GM21381 (cell line): ENCODE measurements at regions not wholly inside any gene's neighbourhood (a gene's known extent, or its start where the extent isn't known, plus 50 kb on each side); places are given as distances from the start of the nearest gene placed in this dataset.

Experiments used
- ATAC-seq: cut with Tn5 transposase; IDR thresholded peaks from one replicate; pipeline ENCODE4 v1.9.1; 2021; ENCODE audit warnings: mild to moderate bottlenecking, moderate library complexity; ENCODE audit not compliant: unreplicated experiment

DNA sequence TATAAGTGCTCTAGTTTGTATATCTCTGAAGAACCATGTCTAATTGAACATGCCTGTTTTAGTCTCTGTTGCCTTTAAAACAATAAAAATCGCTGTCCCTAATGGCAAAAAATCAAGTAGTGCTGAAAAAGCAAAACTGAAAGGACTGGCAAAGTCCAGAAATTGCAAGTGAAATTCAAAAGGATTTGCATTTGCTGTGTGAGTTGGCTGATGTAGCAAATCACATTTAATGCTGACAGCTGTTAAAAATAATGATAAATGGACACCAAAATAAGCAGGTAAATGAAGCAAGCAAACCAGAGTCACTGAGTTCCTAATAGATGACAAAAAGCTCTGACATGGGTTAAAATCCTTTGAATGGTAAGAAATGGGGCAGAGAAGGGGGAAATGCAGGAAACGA is 874.1 kb downstream of the GRM8 start:
- ATAC-seq, result peak; percentile 54

DNA sequence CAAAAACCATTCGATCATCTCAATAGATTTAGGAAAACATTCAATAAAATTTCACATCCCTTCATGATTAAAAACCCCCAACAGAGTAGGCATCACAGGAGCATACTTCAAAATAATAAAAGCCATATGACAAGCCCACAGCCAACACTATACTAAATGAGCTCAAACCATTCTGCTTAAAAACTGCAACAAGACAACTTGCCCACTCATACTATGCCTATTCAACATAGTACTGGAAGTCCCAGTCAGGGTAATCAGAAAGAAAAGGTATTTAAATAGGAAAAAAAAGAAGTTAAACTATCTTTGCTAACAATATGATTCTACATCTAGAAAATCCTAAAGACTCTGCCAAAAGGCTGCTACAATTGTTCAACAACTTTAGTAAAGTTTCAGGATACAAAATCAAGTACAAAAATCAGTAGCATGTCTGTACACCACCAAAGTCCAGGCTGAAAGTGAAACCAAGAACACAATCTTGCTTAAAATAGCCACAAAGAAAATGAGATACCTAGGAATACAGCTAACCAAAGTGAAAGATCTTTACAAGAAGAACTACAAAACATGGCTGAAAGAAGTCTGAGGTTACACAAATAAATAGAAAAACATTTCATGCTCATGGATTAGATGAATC is 882.6 kb downstream of the GRM8 start:
- ATAC-seq, result peak; percentile 75

- no peak for ATAC-seq
Measured at GRCh38 chr7:126362746-126363145, 890.0 kb downstream of the GRM8 start.

DNA sequence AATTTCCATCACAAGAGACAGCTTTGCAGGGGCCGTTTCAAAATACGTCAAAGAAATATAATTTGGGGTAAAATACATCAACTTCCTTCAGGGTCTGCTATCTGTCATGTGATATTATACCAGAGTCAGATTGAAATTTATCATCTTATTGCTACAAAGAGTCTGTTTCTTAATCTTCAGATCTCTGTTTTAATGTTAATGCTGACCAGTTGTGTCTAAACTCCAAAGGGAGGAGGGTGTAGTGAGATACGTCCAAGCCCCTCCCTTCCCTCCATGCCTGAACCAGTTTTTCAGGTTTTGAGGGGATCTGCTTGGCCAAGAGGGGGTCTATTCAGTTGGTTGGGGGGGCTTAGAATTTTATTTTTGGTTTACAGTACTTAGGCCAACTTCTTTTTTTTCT is 891.6 kb downstream of the GRM8 start:
- no peak for ATAC-seq

- ATAC-seq, result no peak
Measured at GRCh38 chr7:126339813-126340212, 912.9 kb downstream of the GRM8 start.

DNA sequence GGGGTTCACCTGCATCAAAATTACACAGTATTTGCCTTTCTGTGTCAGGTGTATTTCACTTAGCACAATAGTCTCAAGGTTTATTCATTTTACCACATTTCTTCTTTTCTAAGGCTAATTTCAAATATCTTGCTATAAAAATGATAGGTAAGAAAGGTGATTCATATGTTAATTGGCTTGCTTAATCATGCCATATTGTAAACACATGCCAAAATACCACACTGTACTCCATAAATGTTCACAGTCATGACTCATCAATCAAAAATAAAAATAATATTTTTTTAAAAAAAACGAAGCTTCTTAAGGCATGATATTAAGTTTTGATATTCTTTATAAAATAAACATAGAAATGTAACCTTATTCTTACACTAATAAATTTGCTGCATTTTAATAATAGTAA is 947.1 kb downstream of the GRM8 start:
- no peak for ATAC-seq

DNA sequence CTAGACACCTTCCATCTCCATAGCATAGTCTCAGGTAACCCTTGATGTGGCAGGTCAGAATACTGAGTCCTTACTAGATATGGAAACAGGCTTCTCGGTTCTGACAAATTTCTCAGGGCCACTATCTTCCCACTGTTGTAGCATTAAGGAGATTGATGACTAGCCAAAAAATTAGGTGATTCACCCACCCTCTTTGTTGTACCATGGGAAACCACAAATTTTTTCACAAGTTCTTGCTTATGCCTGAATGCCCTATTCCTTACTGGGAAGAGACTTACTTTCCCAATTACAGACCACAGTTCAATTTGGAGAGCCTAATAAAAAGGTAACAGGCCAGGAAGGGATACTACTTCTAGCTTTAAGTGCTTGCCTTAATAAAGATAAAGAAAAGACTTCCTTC is 948.8 kb downstream of the GRM8 start:
- no peak for ATAC-seq

DNA sequence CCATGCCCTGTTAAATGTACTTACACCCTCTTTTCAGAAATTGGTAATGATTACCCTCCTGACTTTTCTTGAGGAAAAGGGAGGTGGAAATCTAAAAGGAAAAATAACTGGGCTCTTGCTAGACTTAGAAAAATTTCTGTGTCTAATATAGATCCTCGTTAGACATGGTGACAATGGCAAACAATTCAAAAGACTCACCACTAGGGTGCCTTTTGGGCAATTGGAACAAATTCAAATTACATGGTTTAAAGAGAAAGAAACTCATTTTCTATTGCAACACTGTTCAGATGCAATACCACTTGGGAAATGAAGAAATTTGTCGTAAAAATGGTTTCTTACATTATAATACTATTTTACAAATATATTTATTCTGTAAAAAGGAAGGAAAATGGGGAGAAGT is 950.1 kb downstream of the GRM8 start:
- ATAC-seq, result no peak

GRCh38 chr7:126286317-126286716 is 966.4 kb downstream of the GRM8 start:
- ATAC-seq, result no peak

DNA sequence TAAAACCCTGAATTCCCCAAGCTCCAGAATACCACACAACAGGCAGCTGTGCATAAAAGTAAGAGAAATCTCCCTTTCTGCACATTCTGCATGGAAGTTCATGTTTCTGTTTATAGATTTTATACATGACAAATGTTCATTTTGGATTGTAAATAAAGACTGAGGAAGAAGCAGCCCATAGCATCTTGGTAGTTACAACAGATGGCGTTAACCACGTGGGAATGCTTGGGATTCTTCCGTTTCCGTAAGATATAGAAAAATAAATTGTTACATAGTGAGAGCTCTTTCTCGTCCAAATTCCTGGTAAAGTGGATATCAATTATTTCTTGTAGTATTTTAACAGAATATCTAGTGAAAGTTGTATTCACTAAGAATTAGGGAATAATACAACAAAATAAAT is 1016.5 kb downstream of the GRM8 start:
- ATAC-seq, result no peak

DNA sequence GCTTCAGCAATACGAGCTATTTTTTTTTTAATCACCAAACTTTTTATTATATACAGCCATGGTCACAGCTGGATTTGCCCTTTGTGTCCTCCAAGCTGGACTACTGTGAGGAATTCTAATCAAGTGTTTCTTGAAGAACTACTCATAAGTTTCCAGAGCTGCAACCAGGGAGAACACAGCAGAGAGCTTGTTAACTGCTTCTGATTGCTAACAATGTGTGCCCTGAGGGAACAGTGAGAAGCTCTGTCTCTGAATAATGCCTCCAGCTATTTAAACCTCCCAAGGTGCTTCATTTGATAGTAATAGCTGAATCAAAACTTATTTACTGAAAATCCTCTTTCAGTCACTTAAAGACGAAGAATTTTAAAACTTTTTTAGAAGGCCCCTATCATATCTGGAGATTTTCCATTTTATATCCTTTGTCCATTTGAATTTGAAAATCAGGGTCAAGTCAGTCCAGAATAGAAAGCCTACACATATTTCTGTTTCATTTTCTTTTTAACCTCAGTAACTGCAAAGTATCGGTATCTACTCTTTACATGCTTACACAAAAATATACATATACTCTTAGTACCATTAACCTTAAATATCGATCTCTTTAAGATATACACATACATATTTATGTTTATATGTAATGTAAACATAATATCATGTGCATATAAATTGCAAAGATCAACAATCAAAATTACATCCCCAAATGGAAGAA is 1024.2 kb downstream of the GRM8 start:
- ATAC-seq, result no peak

DNA sequence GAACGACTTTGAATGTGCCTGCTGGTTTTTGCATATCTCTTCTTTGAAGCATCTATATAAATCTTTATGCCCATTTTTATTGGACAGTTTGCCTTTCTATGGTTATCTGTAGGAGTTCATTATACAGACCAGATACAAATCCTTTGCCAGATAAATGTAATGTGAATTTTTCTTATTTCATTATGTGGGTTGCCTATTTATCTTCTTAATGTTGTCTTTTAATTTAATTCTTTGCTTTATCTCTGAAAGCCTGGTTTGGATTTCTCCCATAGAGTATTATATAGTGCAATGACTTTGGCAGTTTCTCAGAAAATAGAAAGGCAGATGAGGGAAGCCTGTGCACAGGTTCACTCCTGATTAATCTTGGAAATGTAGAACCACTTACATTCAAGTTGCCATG is 1025.1 kb downstream of the GRM8 start:
- no peak for ATAC-seq

GRCh38 chr7:126227055-126227454 is 1025.7 kb downstream of the GRM8 start:
- ATAC-seq, result no peak

GRCh38 chr7:126223729-126224128 is 1029.0 kb downstream of the GRM8 start:
- no peak for ATAC-seq

DNA sequence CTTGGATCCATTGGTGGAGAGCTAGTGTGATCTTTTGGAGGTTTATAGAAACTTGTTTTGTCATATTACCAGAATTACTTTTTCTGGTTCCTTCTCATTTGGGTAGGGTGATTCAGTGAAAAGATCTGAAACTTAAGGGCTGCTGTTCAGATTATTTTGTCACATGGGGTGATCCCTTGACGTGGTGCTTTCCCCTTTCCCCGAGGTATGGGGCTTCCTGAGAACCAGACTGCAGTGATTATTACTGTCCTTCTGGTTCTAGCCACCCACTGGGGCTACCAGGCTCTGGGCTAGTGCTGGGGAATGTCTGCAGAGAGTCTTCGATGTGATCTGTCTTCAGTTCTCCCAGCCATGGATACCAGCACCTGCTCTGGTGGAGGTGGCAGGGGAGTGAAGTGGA is 1030.0 kb downstream of the GRM8 start:
- ATAC-seq, result no peak

GRCh38 chr7:126215785-126216184 is 1037.0 kb downstream of the GRM8 start:
- ATAC-seq, result no peak

GRCh38 chr7:126213876-126214275 is 1038.9 kb downstream of the GRM8 start:
- no peak for ATAC-seq

DNA sequence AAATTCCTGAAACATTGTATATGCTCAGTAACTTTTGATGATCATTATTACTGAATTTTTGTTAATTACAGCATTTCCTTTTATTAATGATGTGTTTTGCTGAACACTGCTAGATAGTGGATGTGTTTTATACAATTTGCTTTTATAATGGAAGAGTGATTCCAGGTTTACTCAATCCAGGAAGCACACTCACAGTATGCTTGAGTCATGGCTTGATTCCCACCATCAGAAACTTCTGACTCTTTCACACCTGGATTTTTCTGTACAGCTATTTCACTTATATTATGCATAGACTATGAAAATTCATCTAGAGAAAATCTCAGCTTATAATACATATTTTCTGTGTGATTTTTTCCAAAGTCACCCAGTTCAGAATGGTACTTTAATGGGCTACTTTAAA is 1040.9 kb downstream of the GRM8 start:
- ATAC-seq, result no peak

GRCh38 chr7:126210707-126211106 is 1042.0 kb downstream of the GRM8 start:
- no peak for ATAC-seq

DNA sequence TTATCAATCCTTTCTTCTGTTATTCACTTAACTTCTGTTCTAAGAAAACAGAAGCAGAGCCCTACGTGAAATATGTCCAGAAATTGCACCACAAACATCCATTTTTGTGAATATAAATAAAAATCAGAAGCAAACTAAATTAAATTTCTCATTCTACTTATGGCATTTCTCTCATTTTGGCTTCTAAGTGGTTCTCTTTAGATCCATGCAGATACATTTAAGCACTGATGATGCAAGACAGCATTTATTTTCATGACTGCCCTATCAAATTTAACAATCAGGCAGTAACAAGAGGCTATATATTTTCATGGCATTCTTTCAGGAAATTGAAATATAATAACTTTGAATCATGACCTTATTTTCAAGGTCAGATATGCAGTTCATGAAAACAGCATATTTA is 1049.6 kb downstream of the GRM8 start:
- ATAC-seq, result no peak

DNA sequence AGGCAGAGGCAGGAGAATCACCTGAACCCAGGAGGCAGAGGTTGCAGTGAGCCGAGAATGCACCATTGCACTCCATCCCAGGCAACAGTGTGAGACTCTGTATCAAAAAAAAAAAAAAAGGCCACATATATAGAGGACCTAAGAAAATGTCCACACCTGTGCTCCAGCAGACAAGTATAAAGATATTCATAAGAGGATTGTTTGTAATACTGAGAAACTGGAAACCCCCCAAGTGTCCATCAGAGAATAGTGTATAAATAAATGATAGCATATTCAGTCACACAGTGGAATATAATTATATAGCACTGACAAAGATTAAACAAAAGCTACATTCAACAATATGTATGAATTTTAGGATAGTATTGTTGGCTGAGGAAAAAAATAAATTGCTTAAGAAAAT is 1050.6 kb downstream of the GRM8 start:
- ATAC-seq, result no peak

GRCh38 chr7:126185959-126186580 is 1066.7 kb downstream of the GRM8 start:
- no peak for ATAC-seq
